ENCODE measurements at regions not wholly inside any gene's neighbourhood (a gene's known extent, or its start where the extent isn't known, plus 50 kb on each side); places are given as distances from the start of the nearest gene placed in this dataset.
"Not testable (repeated sequence)": the region's sequence is repeated elsewhere in the genome, so short reads cannot be mapped to it uniquely, and the experiment has no call there.

- not testable (repeated sequence) for DNase-seq (ENCODE audit: low read depth)
Observed at GRCh38 chr6:145098127-145098526, 637.2 kb downstream of the EPM2A start.

- no peak for DNase-seq (ENCODE audit: low read depth)
Observed at GRCh38 chr6:145099713-145100112, 635.6 kb downstream of the EPM2A start.

DNA sequence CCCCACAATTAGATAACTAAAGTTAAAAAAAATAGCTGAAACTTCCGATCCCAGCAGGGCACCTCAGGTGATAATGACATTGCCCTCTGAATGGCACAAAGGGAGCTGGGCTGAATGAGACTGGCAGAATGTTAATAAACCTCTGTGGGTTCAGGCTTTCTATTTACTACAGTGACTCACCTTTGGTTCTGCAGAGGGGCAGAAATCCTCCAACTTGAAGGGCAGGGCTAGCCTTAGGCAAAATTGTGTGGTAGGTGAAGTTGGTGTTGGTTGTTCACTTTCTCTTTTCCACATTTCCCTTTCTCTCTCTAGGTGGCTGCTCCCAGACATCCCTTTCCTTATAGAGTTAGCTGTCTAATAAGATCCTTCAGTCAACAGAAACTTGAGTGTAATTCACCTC is 625.2 kb downstream of the EPM2A start:
- DNase-seq (ENCODE audit: low read depth) = peak; percentile 20

GRCh38 chr6:145111407-145111806 is 623.9 kb downstream of the EPM2A start:
- DNase-seq (ENCODE audit: low read depth) = not testable (repeated sequence)

- DNase-seq (ENCODE audit: low read depth) = no peak
Observed at GRCh38 chr6:145112711-145113148, 622.6 kb downstream of the EPM2A start.

- DNase-seq (ENCODE audit: low read depth) = no peak
Observed at GRCh38 chr6:145115638-145116037, 619.7 kb downstream of the EPM2A start.

- DNase-seq (ENCODE audit: low read depth) = no peak
Observed at GRCh38 chr6:145116591-145117178, 618.6 kb downstream of the EPM2A start.

DNA sequence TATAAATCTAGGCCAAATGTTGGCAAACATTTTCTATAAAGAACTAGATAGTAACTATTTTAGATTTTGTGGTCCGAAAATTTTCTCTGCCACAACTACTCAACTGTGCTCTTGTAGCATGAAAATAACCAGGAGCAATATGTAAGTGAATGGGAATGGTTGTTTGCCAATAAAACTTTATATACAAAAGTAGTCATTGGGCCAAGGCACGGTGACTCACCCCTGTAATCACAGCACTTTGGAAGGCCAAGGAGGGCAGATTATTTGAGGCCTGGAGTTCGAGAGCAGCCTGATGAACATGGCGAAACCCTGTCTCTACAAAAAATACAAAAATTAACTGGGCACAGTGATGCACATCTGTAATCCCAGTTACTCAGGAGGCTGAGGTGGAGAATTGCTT is 617.1 kb downstream of the EPM2A start:
- DNase-seq (ENCODE audit: low read depth) = no peak

- DNase-seq (ENCODE audit: low read depth) = no peak
Observed at GRCh38 chr6:145119081-145119480, 616.2 kb downstream of the EPM2A start.

DNA sequence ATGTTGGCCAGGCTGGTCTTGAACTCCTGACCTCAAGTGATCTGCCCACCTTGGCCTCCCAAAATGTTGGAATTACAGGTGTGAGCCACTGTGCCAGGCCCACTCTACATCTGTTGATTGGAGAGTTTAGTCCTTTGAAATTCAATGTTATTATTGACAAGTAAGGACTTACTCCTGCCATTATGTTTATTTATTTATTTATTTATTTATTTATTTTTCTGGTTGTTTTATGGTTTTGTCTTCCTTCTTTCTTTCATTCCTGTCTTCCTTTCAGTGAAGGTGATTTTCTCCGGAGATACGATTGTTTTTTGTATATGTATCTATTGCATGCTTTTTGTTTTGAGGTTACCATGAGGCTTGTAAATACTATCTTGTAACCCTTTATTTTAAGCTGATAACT is 602.6 kb downstream of the EPM2A start:
- no peak for DNase-seq (ENCODE audit: low read depth)

DNA sequence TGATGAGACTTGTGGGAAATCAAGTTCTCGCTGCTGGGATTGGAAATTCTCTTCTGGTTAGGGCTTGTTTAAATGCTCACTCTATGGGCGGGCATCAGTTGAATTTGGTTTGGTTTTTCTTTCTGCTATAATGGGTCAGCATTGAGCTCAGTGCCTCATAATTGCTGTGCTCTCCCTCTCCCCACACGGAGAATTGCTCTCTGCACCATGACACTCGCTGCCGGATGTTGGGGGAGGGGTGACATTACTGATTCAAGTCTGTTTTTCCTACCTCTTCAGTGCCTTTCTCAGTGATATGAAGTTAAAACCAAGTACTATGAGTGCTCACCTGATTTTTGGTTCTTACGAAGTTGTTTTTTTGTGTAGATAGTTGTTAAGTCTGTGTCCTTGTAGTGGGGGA is 599.6 kb downstream of the EPM2A start:
- DNase-seq (ENCODE audit: low read depth) = no peak

DNA sequence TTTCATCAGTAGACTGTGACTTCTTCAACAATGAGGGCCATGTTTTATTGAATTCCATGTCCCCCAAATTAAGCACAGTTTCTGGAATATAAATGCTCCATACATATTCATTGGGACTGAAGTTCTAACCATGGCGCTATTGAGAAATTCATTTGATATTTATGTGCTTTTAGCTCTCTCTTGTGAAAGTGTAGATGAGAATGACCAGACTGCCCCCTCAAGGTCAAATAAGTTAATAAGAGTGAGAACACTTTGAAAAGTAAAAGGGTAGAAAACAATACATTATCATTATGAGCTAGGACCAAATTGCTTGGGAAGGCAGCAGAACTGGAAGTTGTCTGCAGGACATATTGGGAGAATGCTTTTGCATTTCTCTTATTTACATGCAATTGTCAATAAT is 597.9 kb downstream of the EPM2A start:
- peak; percentile 18 for DNase-seq (ENCODE audit: low read depth)

GRCh38 chr6:145138469-145139139 is 596.7 kb downstream of the EPM2A start:
- DNase-seq (ENCODE audit: low read depth) = no peak

DNA sequence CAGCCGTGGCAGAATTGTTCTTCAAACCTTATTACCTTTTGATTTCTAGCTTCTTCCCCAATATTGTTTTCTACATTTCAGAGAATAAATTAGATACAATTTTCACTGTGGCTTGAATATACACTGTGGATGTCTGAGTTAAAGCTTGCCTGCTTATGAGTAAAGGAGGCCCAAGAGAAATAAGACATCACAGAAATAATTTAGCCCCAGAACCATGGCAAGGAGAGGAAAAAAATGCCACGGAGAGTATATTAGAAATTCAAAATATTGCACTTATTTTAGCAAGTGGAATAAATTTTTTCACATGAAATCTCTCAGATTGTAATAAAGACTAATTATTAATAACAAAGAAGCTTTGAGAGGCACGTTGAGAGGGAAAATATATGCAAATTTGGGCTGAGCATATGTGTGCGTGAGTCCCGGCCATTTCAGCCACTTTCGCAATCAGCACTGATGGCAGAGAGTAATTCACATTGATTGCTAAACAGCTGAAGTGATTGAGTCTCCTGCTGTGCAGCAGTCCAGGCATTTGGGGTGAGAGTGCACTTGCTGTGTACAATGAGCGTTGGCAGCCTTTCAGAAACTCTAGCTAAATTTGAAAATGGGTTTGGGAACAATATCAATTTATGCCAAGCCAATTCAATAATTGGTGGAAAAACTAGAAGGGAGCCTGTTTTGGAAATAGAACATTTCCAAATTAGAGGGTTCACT is 596.0 kb downstream of the EPM2A start:
- peak; percentile 5 for DNase-seq (ENCODE audit: low read depth)

DNA sequence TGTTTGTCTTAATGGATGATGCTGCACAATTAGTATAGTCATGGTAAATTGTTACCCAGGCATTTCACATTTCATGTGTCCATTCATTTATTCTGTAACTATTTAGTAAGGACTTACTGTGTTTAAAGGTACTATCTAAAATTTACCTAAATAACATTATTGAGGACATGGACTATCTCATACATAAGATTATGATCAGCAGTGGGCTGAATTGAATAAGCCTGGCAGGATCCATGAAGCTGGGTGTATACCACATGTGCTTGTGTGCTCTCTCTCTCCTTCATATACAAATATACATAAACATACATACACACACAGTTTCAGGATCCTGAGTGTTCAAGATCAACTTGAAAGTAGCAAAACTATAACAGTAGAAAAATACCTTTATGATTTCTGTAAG is 595.4 kb downstream of the EPM2A start:
- no peak for DNase-seq (ENCODE audit: low read depth)

GRCh38 chr6:145141572-145141971 is 593.7 kb downstream of the EPM2A start:
- no peak for DNase-seq (ENCODE audit: low read depth)

GRCh38 chr6:145142958-145143357 is 592.4 kb downstream of the EPM2A start:
- no peak for DNase-seq (ENCODE audit: low read depth)

DNA sequence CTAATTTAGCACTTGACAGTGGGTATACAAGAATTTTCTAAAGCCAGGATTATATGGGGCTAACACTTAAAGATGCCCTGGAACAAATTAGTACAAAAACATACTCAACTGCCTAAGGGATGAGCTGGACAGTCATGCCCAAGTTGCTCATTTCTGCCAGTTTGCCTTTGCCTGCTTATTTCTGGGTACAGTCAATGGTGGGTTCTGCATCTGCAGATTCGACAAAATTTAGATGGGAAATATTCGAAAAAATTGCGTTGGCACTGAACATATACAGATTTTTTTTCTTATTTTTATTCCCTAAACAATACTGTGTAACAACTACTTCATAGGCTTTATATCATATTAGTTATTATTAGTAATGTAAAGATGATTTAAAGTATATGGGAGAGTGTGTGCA is 591.9 kb downstream of the EPM2A start:
- no peak for DNase-seq (ENCODE audit: low read depth)

GRCh38 chr6:145147559-145147958 is 587.8 kb downstream of the EPM2A start:
- peak; percentile 50 for DNase-seq (ENCODE audit: low read depth)

GRCh38 chr6:145147981-145148749 is 587.2 kb downstream of the EPM2A start:
- peak; percentile 83 for DNase-seq (ENCODE audit: low read depth)

DNA sequence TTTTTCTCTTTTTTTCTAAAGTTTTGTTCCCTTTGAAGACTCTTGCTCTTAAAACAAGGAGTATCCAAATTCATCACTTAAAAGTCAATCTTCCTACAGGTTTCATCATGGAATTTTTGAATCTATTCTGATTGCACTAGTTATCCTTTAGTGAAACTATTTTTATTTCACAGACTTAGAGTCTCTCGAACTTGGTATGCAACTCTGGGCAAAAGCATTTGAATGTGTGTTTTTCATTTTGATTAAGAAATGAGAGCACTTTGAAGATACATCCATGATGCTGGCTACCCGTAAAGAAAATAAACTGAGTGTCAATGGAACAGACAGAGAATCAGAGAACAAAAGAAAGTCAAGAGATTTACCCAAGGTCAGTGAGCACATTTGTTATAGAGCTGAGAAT is 586.5 kb downstream of the EPM2A start:
- no peak for DNase-seq (ENCODE audit: low read depth)

GRCh38 chr6:145151624-145152023 is 583.7 kb downstream of the EPM2A start:
- DNase-seq (ENCODE audit: low read depth) = no peak

Data from RPMI7951 (cell line).